KBM-7 (cell line): ENCODE measurements at regions not wholly inside any gene's neighbourhood (a gene's known extent, or its start where the extent isn't known, plus 50 kb on each side); places are given as distances from the start of the nearest gene placed in this dataset.

Experiments
- DNase-seq: peaks from one replicate; pipeline ENCODE4 v3.0.0-alpha.2; 2015
- in situ Hi-C: fragments of 300-500 bp; cut with MboI; formaldehyde crosslinking; loops from 2 replicates; pipeline ENCODE4 v1.14.3; 2020; ENCODE audit warnings: low sequenced_read_pairs, low pct_unique_long_range_greater_than_20kb, mixed read lengths

DNA sequence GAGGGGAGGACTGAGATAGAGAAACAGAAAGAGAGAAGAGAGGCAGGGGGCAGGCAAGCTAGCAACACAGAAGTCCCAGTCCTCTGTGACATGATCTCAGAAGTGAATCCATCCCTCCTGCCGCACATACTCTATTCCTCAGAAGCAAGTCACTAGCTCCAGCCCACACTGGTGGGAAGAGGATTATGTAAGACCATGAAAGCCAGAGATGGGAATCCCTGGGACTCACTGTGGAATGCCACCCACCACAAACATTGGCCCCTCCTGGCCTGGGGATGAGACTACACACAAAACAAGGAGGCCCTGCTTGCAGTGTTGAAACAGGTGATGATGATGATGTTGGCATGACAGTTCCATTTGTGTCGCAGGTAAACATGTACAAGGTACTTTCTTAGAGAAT lies 419.9 kb downstream of the IRS2 start:
- DNase-seq: no peak
- in situ Hi-C loops: loop anchor here (25.0 kb wide), 1 partner anchor 96 kb away; no protein-coding TSS in a partner anchor

DNA sequence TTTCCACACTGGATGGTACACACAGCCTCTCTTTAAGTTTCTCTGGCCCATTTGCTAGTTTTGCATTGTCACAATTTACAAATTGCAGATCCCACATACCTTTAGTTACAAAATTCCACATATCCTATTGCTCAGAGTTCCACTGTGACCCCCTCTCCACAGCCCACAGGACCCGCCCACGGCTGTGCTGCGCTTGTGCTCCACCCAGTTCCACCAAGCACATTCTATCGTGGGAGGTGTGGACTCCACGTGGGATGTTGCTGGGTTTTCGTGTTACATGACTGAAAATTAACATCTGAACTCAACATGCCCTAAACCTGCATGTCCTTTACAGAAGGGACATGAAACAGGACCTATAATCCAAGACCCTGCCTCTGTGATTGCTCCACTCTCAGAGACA lies 423.0 kb downstream of the IRS2 start:
- in situ Hi-C loops: loop anchor here (25.0 kb wide), 1 partner anchor 99 kb away; no protein-coding TSS in a partner anchor
- DNase-seq: no peak

DNA sequence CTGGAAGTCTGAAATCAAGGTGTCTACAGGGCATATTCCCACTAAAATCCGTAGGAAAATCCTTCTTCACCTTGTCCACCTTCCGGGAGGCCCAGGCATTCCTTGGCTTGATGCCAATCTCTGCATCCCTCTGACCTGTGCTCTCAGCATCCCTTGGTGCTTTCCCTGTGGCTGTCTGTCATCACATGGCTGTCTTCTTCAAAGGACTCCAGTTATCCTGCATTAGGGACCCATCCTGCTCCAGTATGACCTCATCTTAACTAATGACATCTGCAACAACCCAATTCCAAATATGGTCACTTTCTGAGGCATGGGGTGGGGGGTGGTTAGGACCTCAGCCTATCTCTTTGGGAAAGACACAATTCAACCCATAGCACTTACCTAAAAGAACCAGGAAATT lies 423.8 kb downstream of the IRS2 start:
- in situ Hi-C loops: loop anchor here (25.0 kb wide), 1 partner anchor 100 kb away; no protein-coding TSS in a partner anchor

DNA sequence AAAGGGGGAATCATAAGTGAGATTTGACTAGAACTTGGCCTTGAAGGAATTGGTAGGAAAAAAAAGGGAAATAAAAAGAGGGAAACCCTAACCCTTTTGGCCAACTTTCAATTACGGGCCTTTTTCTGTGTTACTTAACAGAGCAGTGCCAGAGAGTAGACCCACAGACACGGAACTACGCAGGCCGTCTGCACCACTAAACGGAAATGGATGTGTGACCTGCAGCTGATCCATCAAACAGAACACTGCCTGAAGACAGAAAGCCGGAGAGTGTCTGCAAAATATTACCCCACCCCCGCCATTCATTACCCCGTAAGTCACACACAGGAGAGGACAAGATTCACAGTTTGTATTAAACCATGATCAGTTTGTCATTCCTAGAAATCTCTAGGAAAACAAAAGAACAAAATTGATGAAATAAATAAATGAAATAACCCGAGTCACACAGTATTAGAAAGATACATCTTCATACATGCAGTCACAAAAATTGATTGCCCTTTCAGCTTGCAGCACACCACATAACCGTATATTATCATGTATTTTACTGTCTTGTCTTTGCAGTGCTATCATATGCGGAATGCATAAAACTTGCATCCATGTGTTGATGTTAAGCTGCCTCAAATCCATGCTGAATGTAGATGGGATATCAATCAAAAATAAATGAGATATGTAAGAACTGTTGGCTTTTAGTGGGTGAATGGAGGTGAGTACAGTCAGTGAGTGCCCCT lies 424.7 kb downstream of the IRS2 start:
- in situ Hi-C loops: loop anchor here (25.0 kb wide), 1 partner anchor 101 kb away; no protein-coding TSS in a partner anchor
- DNase-seq: no peak

More for the DNA sequence above, 423.8 kb downstream of the IRS2 start:
- no peak for DNase-seq

DNA sequence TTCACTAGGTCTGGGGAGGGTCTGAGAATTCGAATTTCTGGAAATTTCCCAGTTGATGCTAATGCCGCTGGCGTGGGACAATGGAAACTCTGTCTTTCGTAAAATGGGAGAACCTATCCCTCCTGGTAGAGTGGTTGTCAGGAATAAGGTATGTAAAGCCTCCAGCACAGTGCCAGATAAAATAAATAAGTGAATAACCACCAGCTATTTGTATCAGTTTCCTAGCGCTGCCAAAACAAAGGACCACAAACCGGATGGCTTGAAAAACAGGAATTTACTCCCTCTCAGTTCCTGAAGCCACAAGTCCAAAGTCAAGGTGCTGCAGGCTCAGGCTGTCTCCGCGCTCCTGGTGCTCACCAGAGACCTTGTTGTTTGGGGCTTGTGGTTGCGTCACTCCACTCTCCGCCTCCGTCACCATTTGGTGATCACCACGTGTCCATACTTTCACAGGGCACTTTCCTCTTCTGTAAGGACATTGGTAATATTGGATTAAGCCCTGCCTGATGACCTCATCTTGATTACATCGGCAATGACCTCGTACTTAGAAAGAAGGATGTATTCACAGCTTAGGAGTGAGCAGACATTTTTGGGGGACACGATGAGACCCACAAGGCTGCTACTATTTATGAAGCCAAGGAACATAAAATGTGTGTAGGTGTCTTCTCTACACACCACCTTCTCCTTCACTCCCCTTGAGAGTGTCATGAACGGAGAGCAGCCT lies 428.5 kb downstream of the IRS2 start:
- no peak for DNase-seq
- in situ Hi-C loops: loop anchor here (25.0 kb wide), 1 partner anchor 104 kb away; no protein-coding TSS in a partner anchor

DNA sequence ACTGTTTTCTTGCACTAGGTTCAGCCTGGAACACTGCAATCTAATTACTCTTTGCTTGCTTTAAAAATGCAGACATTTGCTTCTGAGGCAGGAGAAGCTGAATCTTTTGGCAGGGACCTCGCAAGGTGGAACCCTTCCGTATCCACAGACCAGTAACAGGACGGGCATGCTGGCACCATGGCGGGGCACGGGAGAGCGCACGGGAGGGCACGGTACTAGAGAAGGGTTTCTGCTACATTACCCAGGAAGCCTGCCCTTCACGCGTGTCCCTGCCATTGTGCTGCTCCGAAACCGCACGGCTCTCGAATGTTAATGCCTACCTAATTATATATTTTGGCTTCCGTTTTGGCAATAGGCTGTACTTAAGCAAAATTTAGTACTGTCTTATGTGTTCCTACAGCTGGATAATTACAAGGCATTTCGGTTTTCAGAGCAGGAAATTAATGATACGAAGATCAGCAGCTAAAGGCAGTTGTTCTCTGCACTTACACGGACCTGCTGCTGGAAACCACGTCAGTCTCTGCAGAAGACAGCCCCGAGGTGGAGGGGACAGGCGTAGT lies 430.4 kb downstream of the IRS2 start:
- in situ Hi-C loops: loop anchor here (25.0 kb wide), 1 partner anchor 106 kb away; no protein-coding TSS in a partner anchor
- no peak for DNase-seq

DNA sequence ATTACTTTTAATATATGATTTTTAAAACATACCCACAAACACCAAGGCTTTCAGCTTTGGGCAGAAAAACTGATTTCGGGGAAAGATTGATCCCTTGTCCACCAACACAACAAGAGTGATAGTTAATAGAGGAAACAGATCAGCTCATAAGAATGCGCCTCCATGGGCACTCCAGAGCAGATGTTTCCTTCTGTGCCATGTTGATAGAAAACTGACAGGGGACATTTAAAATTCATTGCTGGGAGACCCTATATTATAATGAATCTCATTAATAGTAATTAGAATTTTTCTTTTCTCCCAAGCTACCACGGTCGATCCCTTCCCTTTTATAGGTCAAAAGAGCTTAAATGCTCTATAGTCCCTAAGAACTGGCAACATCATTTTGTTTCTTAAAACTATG lies 431.2 kb downstream of the IRS2 start:
- DNase-seq: no peak
- in situ Hi-C loops: loop anchor here (25.0 kb wide), 1 partner anchor 107 kb away; no protein-coding TSS in a partner anchor

DNA sequence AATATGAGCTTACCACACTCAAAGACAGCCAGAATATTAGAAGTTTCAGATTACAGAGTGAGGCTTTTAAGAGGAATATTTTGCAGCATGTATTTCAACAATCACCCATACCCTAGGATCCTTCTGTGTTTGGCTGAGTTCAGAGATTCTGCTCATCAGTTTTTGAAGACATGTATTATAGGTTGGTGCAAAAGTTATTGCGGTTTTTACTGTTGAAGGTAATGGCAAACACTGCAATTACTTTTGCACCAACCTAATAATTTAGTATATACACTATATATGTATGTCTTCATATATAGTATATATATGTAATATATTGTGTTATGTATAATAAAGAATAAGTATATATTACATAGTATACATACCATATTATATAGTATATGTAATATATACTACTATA lies 435.1 kb downstream of the IRS2 start:
- no peak for DNase-seq
- in situ Hi-C loops: loop anchor here (25.0 kb wide), 1 partner anchor 111 kb away; no protein-coding TSS in a partner anchor

DNA sequence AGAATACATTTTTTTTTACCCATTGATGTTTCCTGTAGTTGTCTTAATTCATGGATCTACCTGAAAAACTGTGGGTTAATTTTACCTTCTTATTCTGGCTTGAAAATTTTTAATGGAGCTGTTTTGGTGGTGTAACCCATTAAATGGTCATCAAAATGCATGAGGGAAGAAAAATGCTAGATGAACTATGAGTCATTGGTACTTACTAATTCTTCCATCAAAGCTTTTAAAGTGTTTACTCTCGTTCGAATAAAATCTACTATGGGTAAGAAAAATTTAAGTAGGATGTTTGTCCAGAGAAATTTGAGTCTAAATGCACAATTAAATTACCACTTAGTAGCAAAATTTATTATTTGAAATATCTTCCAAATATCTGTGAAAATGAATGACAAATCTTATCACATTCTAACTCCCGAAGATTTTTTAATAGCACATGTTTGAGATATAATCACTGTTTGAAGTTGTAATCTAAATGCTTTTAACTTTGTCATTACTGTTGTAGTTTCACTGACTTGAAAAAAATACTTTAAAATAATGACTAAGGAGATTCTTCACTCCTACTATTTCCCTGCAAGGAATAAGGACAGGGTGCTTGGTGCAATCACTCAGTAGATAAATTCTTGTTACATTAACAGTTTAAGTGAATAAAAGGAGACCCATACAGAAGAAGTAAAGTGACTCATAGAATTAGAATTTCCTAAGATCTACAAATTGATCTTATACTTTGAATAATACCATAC lies 437.7 kb downstream of the IRS2 start:
- in situ Hi-C loops: no loop called here
- no peak for DNase-seq

DNA sequence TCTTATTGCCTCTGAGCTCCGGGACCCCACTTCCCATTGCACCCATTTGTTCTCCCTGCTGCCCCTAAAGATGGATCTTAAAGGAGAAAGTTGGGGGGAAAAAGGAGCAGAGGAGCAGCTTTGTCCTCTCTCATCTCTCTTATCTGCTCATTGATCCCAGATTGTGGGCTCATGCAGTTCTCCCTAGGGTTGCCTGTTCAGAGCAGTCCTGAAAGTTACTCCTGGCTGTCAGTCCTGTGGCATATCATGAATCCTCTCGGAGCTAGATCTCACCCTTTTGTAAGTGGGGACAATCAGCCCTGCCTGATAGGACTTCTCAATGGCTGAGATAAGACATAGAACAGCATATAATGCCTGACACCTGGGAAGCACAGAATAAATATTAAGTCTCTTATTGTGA lies 440.3 kb downstream of the IRS2 start:
- in situ Hi-C loops: no loop called here

DNA sequence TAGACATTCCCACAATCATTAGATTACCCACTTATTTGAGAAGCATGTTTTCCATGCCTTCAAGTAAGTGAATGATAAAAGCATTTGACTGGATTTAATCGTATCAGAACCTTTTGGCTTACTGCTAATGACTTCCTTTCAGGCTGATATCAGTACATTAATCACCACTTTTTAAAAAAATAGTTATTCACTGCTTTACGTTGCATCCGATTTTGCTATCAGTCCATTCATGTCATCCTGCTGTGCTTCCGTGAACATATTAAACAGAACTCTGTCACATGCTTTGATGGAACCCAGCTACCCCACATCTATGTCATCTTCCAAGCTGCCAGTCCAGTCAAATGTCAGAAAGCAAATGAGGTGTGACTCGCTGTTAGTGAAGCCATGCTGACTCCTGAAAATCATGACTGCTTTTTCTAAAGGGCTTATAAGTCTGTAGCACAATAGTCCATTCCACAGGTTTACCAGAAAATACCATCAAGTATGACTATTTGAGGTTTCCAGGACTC lies 440.9 kb downstream of the IRS2 start:
- in situ Hi-C loops: no loop called here
- DNase-seq: no peak

More for the DNA sequence above, 440.3 kb downstream of the IRS2 start:
- no peak for DNase-seq

DNA sequence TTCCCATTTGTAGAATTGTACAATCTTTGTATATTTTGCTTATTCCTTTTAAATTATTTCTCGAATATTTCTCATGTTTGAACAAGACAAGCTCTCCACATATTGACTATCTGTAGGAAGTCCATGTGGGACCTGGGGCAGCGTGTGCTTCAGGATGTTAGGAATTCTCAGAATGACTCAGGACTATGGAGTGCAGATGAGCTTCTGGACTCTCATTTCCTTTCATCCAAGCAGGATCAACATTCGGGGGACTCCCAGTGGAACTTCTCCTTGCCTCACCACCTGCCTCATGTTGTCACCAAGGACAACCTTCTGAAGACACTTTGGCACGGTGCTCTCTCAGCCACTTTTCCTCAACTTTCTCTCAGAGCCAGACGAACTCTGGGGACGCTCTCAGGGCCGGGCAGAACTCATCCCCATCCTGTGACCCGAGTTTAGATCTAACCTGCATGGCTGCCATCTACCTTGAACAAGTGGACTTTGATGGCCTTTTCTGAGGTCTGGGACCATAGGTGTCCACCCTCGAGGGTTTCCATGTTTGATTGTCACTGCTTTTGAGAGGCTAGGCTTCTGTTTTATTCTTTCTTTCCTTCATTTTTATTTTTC lies 441.7 kb downstream of the IRS2 start:
- in situ Hi-C loops: no loop called here
- no peak for DNase-seq

DNA sequence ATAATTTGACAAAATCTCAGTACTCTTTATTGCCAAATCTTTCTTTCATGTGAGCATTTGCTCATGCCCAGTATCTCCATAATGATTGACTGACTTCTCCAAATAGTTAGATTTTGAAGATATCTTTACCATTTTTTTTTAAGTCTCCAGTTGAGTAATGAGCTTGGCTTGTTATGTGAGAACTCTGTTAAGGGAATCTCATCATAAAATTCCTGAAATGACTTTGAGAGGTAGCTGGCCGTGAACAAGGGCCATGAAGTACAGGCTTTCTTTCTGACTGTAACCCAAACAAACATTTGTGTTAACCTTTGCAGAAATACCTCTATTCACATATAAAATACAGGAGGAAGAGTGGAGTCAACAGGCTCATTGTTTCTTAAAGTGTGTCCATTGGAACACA lies 449.7 kb downstream of the IRS2 start:
- in situ Hi-C loops: no loop called here

DNA sequence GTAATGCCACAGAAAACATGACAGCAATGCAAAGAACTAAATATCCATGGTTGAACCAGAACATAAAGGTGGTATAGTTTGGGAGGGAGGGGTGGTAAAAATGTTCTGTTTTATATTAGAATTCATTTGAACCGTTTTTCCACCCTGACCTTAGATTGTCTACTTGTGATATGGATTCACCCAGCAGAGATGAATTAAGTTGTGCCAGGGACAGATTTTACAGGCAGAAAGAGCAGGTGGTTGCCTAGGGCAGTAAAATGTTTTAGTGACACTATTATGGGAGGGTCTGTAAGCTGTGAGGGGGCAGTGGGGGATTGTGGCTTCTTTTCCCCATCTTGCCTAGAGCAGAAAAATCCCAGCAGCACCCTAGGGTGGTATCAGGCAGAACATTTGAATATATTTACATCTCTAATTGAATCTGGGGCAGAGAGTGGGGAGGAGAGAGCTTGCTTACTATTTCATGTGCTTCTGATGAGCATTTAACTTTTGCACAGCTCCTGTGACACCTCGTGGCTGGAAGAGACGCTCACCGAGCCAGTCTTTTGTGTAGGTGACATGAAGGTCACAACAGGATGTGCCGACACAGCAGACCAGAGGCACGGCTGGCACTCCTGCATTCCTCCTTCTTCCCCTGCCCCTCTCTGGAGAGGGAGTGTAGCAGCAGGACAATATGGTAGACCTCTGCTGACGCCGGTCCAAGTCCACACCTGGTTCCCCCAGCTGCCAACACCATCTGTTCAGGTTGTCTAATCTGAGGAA lies 452.3 kb downstream of the IRS2 start:
- in situ Hi-C loops: no loop called here
- DNase-seq: no peak

More for the DNA sequence above, 449.7 kb downstream of the IRS2 start:
- no peak for DNase-seq

DNA sequence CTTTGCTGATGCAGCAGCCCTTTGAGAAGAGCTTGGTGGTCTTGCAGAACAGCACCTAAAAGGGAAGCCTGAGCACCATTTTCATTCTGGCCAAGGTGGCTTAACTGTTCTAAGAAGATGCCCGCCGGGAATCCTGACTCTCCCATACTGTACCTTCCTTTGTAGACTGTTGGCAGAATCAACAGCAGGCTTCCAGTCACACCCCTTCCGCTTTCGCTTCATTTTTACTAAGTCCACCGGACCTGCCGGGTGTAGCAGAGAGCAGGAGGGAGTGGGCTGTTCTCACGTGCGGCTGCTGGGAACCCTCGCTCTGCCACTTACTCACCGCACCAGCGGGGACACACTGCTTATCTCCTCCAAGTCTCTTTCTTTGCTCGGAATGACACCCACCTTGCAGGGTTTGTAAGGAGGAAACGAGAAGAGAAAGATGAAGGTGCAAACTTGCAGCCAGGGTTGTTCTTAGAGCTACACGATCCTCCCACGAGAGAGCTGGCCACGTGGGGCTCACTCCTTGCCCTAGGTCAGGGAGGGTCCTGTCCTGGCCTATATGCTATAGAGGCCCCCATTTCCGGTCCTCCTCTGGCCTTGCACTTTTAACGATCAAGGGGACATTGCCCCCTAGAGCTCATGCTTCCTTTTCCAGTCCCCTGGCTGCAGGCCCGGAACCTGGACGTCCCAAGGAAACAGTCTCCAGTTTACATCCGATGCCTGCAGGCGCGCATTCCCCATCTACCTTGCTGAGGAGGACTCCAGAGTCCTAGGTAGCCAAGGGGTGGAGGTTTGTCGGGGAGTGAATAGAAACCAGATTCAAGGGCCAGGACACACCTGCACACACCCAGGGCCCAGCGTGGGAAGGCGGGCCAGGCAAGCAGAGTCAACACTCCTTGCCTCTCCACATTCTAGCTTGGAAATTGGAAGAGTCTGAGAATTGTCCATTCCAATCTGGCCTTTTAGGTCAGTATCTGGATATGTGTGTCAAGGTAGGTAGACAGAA lies 453.6 kb downstream of the IRS2 start:
- no peak for DNase-seq
- in situ Hi-C loops: no loop called here

DNA sequence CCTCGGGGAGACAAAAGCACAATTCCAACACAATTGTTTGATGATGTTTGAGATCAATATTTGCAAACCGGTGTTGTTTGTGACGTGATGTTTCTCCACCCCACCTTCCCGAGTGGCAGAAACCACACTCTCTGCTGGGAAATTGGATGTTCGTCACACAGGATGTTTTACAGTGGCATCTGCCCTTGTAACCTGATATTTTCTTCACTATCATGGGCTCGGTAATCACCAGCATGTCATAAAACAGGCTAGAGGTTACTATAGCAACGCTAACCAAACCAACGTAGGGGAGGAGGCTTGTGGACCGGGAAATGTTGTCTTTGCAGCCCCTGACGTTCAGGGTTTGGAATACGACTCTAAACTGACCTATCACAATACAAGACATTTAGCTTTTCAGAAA lies 454.5 kb downstream of the IRS2 start:
- DNase-seq: no peak
- in situ Hi-C loops: no loop called here

DNA sequence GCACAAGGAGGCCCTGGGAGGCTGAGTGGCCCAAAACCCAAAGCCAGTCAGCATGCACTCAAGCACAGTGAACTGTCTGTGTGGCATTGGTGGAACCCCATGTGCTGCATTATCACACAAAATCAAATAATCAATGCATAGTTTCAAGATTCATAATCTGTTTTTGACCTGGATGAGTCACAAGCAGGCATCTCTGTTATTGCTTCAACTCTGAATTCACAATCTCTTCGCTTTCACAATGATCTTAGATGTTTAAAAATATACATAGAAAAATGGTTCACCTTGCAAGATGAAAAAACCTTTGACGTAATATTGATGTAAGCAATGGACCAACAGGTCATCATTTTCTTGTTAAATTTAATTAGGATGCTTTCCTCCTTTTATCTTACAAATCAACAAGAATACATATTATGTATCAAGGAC lies 455.4 kb downstream of the IRS2 start:
- in situ Hi-C loops: no loop called here
- no peak for DNase-seq
